ENCODE measurements at regions not wholly inside any gene's neighbourhood (a gene's known extent, or its start where the extent isn't known, plus 50 kb on each side); places are given as distances from the start of the nearest gene placed in this dataset.

DNA sequence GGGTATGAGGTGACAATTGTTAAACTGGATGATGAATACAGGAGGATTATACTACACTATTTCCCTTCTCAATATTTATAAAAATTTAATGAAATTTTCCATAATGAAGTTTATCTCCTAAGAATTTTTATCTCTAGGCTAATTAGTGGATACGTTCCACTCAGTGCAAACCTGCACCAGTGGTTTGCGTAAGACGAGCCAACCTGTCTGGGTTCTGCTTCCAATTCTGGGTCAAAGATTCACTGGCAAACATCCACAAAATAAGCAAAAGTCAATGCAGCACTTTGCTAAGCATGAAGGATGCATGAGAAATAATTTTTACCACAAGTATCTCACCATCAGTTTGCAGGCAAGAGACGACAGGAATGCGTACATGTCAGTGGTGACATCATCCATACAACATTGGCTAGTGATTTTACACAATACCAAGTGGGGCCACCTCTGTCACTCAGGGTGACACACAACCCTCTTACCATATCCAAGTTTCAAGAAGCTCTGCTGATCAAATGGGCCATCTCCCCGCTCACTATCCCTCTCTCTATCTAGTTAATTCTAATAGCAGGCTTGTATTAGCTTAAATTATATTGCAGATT, 51.7 kb downstream of the FAM50B start:
- no peak overlapping the region for H3K4me3 ChIP-seq (ENCODE audit: low read length)
- TF ChIP-seq, protein P1, sequence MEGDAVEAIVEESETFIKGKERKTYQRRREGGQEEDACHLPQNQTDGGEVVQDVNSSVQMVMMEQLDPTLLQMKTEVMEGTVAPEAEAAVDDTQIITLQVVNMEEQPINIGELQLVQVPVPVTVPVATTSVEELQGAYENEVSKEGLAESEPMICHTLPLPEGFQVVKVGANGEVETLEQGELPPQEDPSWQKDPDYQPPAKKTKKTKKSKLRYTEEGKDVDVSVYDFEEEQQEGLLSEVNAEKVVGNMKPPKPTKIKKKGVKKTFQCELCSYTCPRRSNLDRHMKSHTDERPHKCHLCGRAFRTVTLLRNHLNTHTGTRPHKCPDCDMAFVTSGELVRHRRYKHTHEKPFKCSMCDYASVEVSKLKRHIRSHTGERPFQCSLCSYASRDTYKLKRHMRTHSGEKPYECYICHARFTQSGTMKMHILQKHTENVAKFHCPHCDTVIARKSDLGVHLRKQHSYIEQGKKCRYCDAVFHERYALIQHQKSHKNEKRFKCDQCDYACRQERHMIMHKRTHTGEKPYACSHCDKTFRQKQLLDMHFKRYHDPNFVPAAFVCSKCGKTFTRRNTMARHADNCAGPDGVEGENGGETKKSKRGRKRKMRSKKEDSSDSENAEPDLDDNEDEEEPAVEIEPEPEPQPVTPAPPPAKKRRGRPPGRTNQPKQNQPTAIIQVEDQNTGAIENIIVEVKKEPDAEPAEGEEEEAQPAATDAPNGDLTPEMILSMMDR (conservative IDR thresholded peaks at IDR 0.05; ENCODE audit: low read depth, low read length) = no peak
- DNase-seq (ENCODE audit: low read depth) = no peak

DNA sequence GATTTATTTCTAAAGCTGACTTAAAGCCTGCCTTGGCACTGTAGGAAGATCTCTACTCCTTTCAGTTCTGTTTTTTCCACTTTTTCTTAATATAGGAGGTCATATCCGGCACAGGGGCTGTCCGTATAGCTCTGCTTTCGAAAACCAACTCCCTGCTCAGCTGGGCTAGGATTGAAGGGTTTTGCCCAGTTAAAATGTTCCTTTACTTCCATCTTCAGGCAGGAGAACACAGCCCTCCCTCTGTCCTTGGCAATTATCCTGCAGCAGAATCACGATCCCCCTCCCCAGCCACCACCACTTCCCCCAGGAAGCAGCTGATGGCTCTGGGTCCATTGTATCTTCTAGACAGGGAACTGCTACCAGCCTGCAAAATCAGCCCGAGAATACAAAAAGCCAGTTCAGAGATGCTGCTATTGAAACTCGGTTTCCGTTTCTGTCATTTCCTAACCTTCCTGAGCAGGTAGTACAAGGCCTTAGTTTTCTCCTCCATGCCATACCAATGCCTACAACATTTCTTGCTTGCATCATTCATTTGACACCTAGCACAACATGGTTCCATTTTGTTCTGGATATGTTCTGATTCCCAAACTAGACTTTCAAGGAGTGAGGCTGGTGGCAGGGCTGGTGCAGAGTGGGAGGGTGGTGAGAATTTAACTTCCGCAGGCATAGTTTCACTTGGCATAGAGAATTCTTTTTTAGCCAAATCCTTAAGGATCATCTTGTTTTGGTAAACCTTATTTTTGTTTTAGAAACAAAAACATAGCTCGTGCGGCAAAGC, 53.9 kb downstream of the FAM50B start:
- DNase-seq (ENCODE audit: low read depth) = no peak
- no peak overlapping the region for H3K4me3 ChIP-seq (ENCODE audit: low read length)
- TF ChIP-seq, protein P1 (conservative IDR thresholded peaks at IDR 0.05; ENCODE audit: low read depth, low read length) = no peak

DNA sequence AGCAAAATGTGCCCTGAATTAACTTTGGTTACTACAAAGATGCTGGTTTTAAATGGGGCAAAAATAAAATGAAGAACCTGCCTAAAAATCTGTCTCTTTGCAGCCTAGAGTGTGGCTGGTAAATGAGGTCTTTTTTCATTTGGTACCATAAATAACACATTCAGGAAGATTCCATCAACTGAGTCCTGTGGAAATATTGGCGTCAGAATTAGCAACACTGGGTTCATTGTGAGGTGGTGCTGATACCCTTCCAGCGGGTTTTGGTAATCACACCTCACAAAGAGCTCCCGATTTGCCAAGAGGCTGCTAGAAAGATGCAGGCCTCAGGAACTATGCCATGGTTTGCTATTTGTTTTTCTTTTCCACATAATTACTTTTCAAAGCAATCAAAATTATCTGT, 55.3 kb downstream of the FAM50B start:
- TF ChIP-seq, protein P1 (conservative IDR thresholded peaks at IDR 0.05; ENCODE audit: low read depth, low read length) = no peak
- no peak for DNase-seq (ENCODE audit: low read depth)
- H3K4me3 ChIP-seq (ENCODE audit: low read length) = no peak overlapping the region

DNA sequence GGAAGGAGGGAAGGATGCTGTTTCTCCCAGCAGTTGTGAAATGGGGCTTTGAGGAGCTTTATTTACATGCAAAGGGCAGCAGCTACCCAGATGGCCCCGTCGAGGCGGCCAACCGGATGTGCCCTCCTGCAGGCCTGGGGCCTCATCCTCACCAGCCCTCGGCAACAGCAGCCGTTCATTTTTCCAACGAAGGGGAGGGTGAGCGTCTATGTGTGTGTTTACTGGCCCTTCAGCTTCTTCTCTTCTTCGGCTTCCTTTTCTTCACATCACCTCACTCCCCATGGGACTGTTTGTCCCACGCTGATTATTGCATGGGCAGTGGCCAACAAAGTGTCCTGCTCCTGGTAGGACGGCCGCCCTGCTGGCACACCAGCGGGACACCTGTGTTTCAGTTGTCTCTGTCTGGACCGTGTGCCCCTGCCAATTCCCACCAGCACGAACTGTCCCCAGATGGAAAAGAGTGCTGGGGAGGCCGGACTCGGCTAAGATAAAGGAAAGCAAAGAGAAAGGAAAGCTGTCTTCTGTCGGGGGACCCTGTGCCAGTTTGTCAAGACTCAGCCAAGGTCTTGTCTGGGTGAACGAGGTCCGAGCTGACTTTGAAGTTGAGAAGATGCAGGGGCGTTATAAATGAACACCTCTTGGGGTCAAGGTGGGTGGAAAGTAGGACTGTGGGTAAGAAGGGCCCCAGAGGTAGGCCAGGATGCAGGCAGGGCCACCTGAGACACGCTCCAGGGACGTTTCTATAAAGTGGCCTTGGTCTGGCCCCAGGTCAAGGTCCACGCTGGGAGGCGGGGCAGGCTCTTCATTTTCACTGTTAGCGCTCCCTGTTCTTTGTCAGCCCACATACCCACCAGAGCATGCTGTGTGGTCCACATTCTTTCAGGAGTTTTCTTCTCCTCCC, 57.0 kb downstream of the FAM50B start:
- no peak for DNase-seq (ENCODE audit: low read depth)
- TF ChIP-seq, protein P1 (conservative IDR thresholded peaks at IDR 0.05; ENCODE audit: low read depth, low read length) = no peak
- H3K4me3 ChIP-seq (ENCODE audit: low read length) = no peak overlapping the region

DNA sequence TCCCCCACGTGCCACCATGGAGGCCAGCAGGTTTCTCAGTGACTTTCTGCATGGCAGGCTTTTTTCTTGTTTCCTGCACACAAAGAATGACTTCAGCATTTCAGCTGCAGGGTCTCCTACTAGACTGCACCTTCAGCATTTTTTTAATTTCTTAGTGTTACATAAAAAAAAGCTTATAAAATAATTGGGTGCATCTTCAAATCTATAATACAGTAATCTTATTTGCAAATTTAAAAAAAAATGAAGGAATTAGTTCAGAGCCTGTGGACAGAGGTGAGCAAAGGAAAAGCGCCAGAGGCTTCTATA, 57.6 kb downstream of the FAM50B start:
- DNase-seq (ENCODE audit: low read depth) = no peak
- H3K4me3 ChIP-seq (ENCODE audit: low read length) = no peak overlapping the region
- TF ChIP-seq, protein P1 (conservative IDR thresholded peaks at IDR 0.05; ENCODE audit: low read depth, low read length) = no peak

DNA sequence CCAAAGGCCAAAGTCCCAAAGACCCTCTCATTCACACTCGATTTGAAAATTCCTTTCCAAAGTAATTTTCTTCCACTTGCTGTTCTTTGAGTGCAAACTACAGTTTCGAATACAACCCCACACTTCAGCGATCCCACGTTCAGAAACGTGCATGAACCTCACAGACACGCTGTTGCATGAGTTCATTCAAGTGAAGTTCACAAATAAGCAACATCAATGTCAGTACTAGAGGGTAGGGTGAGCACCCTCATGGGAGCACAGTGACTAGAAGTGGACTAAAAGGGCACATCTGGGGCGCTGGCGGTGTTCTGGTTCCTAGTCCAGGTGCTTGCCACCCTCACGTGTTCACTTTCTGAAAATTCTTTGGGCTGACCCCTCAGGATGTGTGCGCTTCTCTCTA, 59.0 kb downstream of the FAM50B start:
- TF ChIP-seq, protein P1 (conservative IDR thresholded peaks at IDR 0.05; ENCODE audit: low read depth, low read length) = no peak
- DNase-seq (ENCODE audit: low read depth) = no peak
- no peak overlapping the region for H3K4me3 ChIP-seq (ENCODE audit: low read length)

Measured in retinal pigment epithelial cell (primary cell).